ENCODE measurements at regions not wholly inside any gene's neighbourhood (a gene's known extent, or its start where the extent isn't known, plus 50 kb on each side); places are given as distances from the start of the nearest gene placed in this dataset.

GRCh38 chr3:55327131-55327920, 159.8 kb downstream of the WNT5A start (continued):
- TF ChIP-seq CDX4 (CRISPR knock-in tag; IDR thresholded peaks at IDR 0.05; ENCODE audit: borderline replicate concordance): no peak
- TF ChIP-seq ZNF263 (CRISPR knock-in tag; IDR thresholded peaks at IDR 0.05; ENCODE audit: low read depth): no peak
- no peak for TF ChIP-seq HMGA2 (CRISPR knock-in tag; IDR thresholded peaks at IDR 0.05)

- DNase-seq (ENCODE audit: low spot score) (no peak), ATAC-seq (no peak)
- POLR2A ChIA-PET: no interaction called here
- Mint-ChIP-seq H3K27ac (no peak overlapping the region), H3K36me3 (no peaks in the 10 kb centered on the region), H3K9me3 (no peaks in the 10 kb centered on the region), H3K4me3 (no peak overlapping the region), H3K27me3 (ENCODE audit: low read depth) (peaks cover 4% of the 10 kb centered on the region), H3K4me1 (no peaks in the 10 kb centered on the region)
- TF ChIP-seq ZNF263 (CRISPR knock-in tag; IDR thresholded peaks at IDR 0.05; ENCODE audit: low read depth): no peak
- no peak for TF ChIP-seq KAT7 (CRISPR knock-in tag; IDR thresholded peaks at IDR 0.05; ENCODE audit: borderline replicate concordance)
- CTCF ChIA-PET: no interaction called here
Measured at GRCh38 chr3:55322638-55323037, 164.5 kb downstream of the WNT5A start.

DNA sequence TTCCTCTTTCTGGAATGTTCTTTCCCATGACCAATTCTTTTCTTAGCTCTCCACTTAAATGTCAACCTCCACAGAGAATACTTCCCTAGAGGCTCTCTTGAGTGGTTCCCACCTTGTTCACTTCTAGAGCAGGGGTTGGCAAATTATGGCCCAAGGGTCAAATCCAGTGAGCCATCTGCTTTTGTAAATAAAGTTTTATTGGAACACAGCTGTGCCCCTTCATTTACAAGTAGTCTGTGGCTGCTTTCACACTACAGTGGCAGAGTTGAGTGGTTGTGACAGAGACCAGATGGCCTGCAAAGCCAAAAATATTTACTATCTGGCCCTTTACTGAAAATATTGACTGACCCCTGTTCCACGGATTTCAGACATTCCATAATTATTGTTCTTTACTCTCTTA, 166.2 kb downstream of the WNT5A start:
- Mint-ChIP-seq H3K36me3 (no peaks in the 10 kb centered on the region), H3K27ac (no peak overlapping the region), H3K27me3 (ENCODE audit: low read depth) (no peaks in the 10 kb centered on the region; the same call in 1 of the 2 replicates), H3K4me3 (no peak overlapping the region), H3K9me3 (no peaks in the 10 kb centered on the region), H3K4me1 (no peaks in the 10 kb centered on the region)
- CTCF ChIA-PET: no interaction called here
- no peak for DNase-seq (ENCODE audit: low spot score)
- ATAC-seq: no peak
- POLR2A ChIA-PET: no interaction called here
- no peak for TF ChIP-seq MAX (CRISPR knock-in tag; IDR thresholded peaks at IDR 0.05)
- TF ChIP-seq NFATC4 (CRISPR knock-in tag; IDR thresholded peaks at IDR 0.05): no peak
- TF ChIP-seq TCF7 (CRISPR knock-in tag; IDR thresholded peaks at IDR 0.05; ENCODE audit: low read depth): no peak
- TF ChIP-seq, protein P1, sequence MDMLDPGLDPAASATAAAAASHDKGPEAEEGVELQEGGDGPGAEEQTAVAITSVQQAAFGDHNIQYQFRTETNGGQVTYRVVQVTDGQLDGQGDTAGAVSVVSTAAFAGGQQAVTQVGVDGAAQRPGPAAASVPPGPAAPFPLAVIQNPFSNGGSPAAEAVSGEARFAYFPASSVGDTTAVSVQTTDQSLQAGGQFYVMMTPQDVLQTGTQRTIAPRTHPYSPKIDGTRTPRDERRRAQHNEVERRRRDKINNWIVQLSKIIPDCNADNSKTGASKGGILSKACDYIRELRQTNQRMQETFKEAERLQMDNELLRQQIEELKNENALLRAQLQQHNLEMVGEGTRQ (CRISPR knock-in tag; IDR thresholded peaks at IDR 0.05): no peak
- no peak for TF ChIP-seq FOXP1 (CRISPR knock-in tag; IDR thresholded peaks at IDR 0.05; ENCODE audit: borderline replicate concordance)
- TF ChIP-seq SMAD3 (CRISPR knock-in tag; IDR thresholded peaks at IDR 0.05; ENCODE audit: borderline replicate concordance): no peak
- TF ChIP-seq JUN (CRISPR knock-in tag; IDR thresholded peaks at IDR 0.05): no peak
- no peak for TF ChIP-seq SP1 (CRISPR knock-in tag; conservative IDR thresholded peaks at IDR 0.05)
- TF ChIP-seq ZNF138 (CRISPR knock-in tag; conservative IDR thresholded peaks at IDR 0.05): no peak
- TF ChIP-seq SMAD4 (CRISPR knock-in tag; IDR thresholded peaks at IDR 0.05): no peak
- TF ChIP-seq FOXJ3 (CRISPR knock-in tag; IDR thresholded peaks at IDR 0.05; ENCODE audit: borderline replicate concordance): no peak
- TF ChIP-seq E2F4 (CRISPR knock-in tag; IDR thresholded peaks at IDR 0.05; ENCODE audit: borderline replicate concordance, low read depth): no peak
- TF ChIP-seq ZNF121 (CRISPR knock-in tag; IDR thresholded peaks at IDR 0.05): no peak
- no peak for TF ChIP-seq ZNF423 (CRISPR knock-in tag; IDR thresholded peaks at IDR 0.05)
- TF ChIP-seq, protein P2, sequence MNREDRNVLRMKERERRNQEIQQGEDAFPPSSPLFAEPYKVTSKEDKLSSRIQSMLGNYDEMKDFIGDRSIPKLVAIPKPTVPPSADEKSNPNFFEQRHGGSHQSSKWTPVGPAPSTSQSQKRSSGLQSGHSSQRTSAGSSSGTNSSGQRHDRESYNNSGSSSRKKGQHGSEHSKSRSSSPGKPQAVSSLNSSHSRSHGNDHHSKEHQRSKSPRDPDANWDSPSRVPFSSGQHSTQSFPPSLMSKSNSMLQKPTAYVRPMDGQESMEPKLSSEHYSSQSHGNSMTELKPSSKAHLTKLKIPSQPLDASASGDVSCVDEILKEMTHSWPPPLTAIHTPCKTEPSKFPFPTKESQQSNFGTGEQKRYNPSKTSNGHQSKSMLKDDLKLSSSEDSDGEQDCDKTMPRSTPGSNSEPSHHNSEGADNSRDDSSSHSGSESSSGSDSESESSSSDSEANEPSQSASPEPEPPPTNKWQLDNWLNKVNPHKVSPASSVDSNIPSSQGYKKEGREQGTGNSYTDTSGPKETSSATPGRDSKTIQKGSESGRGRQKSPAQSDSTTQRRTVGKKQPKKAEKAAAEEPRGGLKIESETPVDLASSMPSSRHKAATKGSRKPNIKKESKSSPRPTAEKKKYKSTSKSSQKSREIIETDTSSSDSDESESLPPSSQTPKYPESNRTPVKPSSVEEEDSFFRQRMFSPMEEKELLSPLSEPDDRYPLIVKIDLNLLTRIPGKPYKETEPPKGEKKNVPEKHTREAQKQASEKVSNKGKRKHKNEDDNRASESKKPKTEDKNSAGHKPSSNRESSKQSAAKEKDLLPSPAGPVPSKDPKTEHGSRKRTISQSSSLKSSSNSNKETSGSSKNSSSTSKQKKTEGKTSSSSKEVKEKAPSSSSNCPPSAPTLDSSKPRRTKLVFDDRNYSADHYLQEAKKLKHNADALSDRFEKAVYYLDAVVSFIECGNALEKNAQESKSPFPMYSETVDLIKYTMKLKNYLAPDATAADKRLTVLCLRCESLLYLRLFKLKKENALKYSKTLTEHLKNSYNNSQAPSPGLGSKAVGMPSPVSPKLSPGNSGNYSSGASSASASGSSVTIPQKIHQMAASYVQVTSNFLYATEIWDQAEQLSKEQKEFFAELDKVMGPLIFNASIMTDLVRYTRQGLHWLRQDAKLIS (CRISPR knock-in tag; IDR thresholded peaks at IDR 0.05; ENCODE audit: borderline replicate concordance): no peak
- TF ChIP-seq MLX (CRISPR knock-in tag; IDR thresholded peaks at IDR 0.05): no peak
- TF ChIP-seq, protein P3, sequence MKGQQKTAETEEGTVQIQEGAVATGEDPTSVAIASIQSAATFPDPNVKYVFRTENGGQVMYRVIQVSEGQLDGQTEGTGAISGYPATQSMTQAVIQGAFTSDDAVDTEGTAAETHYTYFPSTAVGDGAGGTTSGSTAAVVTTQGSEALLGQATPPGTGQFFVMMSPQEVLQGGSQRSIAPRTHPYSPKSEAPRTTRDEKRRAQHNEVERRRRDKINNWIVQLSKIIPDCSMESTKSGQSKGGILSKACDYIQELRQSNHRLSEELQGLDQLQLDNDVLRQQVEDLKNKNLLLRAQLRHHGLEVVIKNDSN (CRISPR knock-in tag; IDR thresholded peaks at IDR 0.05): no peak
